CD4-positive, alpha-beta T cell treated with Interleukin-21 for 1 hour (primary cell): ENCODE measurements at regions not wholly inside any gene's neighbourhood (a gene's known extent, or its start where the extent isn't known, plus 50 kb on each side); places are given as distances from the start of the nearest gene placed in this dataset.

Experiments used
- DNase-seq: peaks from one replicate; pipeline ENCODE4 v3.0.0-alpha.2; 2020

- DNase-seq: no peak
Observed at GRCh38 chr4:53805291-53805690, 214.0 kb upstream of the LNX1 start.

GRCh38 chr4:53804719-53805118, 213.4 kb upstream of the LNX1 start:
- DNase-seq: no peak

- no peak for DNase-seq
Observed at GRCh38 chr4:53802500-53802899, 211.2 kb upstream of the LNX1 start.

- no peak for DNase-seq
Observed at GRCh38 chr4:53801373-53801772, 210.1 kb upstream of the LNX1 start.

GRCh38 chr4:53800741-53801140, 209.5 kb upstream of the LNX1 start:
- DNase-seq: no peak

- no peak for DNase-seq
Observed at GRCh38 chr4:53793096-53793495, 201.8 kb upstream of the LNX1 start.

- DNase-seq: no peak
Observed at GRCh38 chr4:53790286-53790685, 199.0 kb upstream of the LNX1 start.

- no peak for DNase-seq
Observed at GRCh38 chr4:53788621-53789020, 197.3 kb upstream of the LNX1 start.

- no peak for DNase-seq
Observed at GRCh38 chr4:53788011-53788410, 196.7 kb upstream of the LNX1 start.

- no peak for DNase-seq
Observed at GRCh38 chr4:53786632-53787031, 195.3 kb upstream of the LNX1 start.

GRCh38 chr4:53785996-53786395, 194.7 kb upstream of the LNX1 start:
- no peak for DNase-seq

- no peak for DNase-seq
Observed at GRCh38 chr4:53784112-53784511, 192.8 kb upstream of the LNX1 start.

GRCh38 chr4:53783208-53783859, 192.0 kb upstream of the LNX1 start:
- no peak for DNase-seq

GRCh38 chr4:53782458-53782845, 191.2 kb upstream of the LNX1 start:
- DNase-seq: no peak

GRCh38 chr4:53781629-53782457, 190.6 kb upstream of the LNX1 start:
- no peak for DNase-seq

GRCh38 chr4:53780736-53781400, 189.6 kb upstream of the LNX1 start:
- DNase-seq: no peak

- DNase-seq: no peak
Observed at GRCh38 chr4:53779025-53779424, 187.7 kb upstream of the LNX1 start.

GRCh38 chr4:53778155-53778554, 186.9 kb upstream of the LNX1 start:
- DNase-seq: no peak

GRCh38 chr4:53777244-53777984, 186.1 kb upstream of the LNX1 start:
- no peak for DNase-seq

- DNase-seq: no peak
Observed at GRCh38 chr4:53776141-53776540, 184.9 kb upstream of the LNX1 start.

GRCh38 chr4:53775381-53775780, 184.1 kb upstream of the LNX1 start:
- DNase-seq: no peak

- no peak for DNase-seq
Observed at GRCh38 chr4:53771326-53771725, 180.0 kb upstream of the LNX1 start.

GRCh38 chr4:53767482-53767881, 176.2 kb upstream of the LNX1 start:
- no peak for DNase-seq
